ENCODE measurements at regions not wholly inside any gene's neighbourhood (a gene's known extent, or its start where the extent isn't known, plus 50 kb on each side); places are given as distances from the start of the nearest gene placed in this dataset.

GRCh38 chr4:106624671-106625070 is 256.1 kb upstream of the GIMD1 start:
- no peak for TF ChIP-seq FOXM1 (IDR thresholded peaks at IDR 0.05; ENCODE audit: borderline replicate concordance, low read depth)
- TF ChIP-seq, protein P1, sequence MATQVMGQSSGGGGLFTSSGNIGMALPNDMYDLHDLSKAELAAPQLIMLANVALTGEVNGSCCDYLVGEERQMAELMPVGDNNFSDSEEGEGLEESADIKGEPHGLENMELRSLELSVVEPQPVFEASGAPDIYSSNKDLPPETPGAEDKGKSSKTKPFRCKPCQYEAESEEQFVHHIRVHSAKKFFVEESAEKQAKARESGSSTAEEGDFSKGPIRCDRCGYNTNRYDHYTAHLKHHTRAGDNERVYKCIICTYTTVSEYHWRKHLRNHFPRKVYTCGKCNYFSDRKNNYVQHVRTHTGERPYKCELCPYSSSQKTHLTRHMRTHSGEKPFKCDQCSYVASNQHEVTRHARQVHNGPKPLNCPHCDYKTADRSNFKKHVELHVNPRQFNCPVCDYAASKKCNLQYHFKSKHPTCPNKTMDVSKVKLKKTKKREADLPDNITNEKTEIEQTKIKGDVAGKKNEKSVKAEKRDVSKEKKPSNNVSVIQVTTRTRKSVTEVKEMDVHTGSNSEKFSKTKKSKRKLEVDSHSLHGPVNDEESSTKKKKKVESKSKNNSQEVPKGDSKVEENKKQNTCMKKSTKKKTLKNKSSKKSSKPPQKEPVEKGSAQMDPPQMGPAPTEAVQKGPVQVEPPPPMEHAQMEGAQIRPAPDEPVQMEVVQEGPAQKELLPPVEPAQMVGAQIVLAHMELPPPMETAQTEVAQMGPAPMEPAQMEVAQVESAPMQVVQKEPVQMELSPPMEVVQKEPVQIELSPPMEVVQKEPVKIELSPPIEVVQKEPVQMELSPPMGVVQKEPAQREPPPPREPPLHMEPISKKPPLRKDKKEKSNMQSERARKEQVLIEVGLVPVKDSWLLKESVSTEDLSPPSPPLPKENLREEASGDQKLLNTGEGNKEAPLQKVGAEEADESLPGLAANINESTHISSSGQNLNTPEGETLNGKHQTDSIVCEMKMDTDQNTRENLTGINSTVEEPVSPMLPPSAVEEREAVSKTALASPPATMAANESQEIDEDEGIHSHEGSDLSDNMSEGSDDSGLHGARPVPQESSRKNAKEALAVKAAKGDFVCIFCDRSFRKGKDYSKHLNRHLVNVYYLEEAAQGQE (IDR thresholded peaks at IDR 0.05; ENCODE audit: low read depth), result no peak
- no peak for TF ChIP-seq TCF12 (IDR thresholded peaks at IDR 0.05; ENCODE audit: low read depth)
- no peak for TF ChIP-seq CREB1 (IDR thresholded peaks at IDR 0.05; ENCODE audit: low read depth)
- TF ChIP-seq NFIC (IDR thresholded peaks at IDR 0.05), result no peak
- no peak for TF ChIP-seq TAF1 (IDR thresholded peaks at IDR 0.05; ENCODE audit: low read depth)
- no peak for TF ChIP-seq ZBTB7A (IDR thresholded peaks at IDR 0.05; ENCODE audit: low read depth)
- TF ChIP-seq TEAD4 (IDR thresholded peaks at IDR 0.05), result no peak
- no peak for TF ChIP-seq YY1 (IDR thresholded peaks at IDR 0.05; ENCODE audit: low read depth)
- TF ChIP-seq RAD21 (IDR thresholded peaks at IDR 0.05; ENCODE audit: low read depth), result no peak
- no peak for TF ChIP-seq CEBPB (IDR thresholded peaks at IDR 0.05)
- TF ChIP-seq MAX (IDR thresholded peaks at IDR 0.05), result no peak
- no peak for TF ChIP-seq EGR1 (IDR thresholded peaks at IDR 0.05)
- no peak for TF ChIP-seq USF1 (IDR thresholded peaks at IDR 0.05)
- no peak for TF ChIP-seq EP300 (IDR thresholded peaks at IDR 0.05; ENCODE audit: borderline replicate concordance)

DNA sequence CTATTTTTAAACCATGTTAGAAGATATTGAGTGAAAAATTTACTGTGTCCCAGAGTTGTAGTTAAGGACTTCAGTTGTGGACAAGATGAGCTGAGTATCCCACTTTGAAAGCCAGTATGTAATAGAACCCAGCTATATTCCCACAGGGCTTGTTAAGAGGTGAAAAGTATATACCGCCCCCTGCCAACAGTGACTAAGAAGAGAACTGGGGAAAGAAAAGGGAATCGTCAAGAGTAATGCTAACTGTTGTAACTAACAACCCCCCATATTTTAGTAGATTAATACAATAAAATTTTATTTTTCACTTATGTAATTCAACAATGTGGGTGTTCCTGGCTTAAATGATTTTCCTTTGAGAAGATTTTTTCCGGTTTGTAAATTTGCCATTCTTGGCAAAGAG is 250.4 kb upstream of the GIMD1 start:
- TF ChIP-seq FOXM1 (IDR thresholded peaks at IDR 0.05; ENCODE audit: borderline replicate concordance, low read depth) (no peak), RAD21 (IDR thresholded peaks at IDR 0.05; ENCODE audit: low read depth) (peak; percentile 24; the same call in 1 of the 2 replicates)

DNA sequence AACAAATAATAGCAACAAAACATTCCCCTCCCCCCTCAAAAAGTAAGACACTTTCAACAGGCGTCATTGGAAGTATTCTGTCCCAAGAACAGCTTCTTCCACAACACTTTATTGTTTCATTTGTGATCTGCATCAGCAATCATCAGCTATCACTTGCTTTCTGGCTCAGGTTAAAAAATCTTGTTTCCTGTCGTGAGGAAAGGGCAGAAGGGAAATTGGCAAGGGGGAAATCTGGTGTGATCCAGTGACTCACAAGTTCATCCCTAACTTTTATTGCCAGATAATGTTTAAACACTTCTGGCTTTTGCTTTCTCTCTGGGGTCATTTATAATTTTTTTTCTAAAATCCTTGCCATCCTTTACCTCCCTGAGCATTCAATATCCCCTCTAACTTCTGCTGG is 247.4 kb upstream of the GIMD1 start:
- TF ChIP-seq FOXM1 (IDR thresholded peaks at IDR 0.05; ENCODE audit: borderline replicate concordance, low read depth), result no peak
- no peak for TF ChIP-seq USF1 (IDR thresholded peaks at IDR 0.05)
- TF ChIP-seq MAX (IDR thresholded peaks at IDR 0.05), result no peak
- TF ChIP-seq RAD21 (IDR thresholded peaks at IDR 0.05; ENCODE audit: low read depth), result no peak
- TF ChIP-seq TEAD4 (IDR thresholded peaks at IDR 0.05), result no peak

GRCh38 chr4:106615410-106615945 is 246.9 kb upstream of the GIMD1 start:
- TF ChIP-seq FOXM1 (IDR thresholded peaks at IDR 0.05; ENCODE audit: borderline replicate concordance, low read depth) (no peak), USF1 (IDR thresholded peaks at IDR 0.05) (no peak), ZBTB7A (IDR thresholded peaks at IDR 0.05; ENCODE audit: low read depth) (no peak), CREB1 (IDR thresholded peaks at IDR 0.05; ENCODE audit: low read depth) (no peak), CEBPB (IDR thresholded peaks at IDR 0.05) (no peak), TEAD4 (IDR thresholded peaks at IDR 0.05) (no peak), NFIC (IDR thresholded peaks at IDR 0.05) (no peak), EGR1 (IDR thresholded peaks at IDR 0.05) (no peak), YY1 (IDR thresholded peaks at IDR 0.05; ENCODE audit: low read depth) (no peak)

GRCh38 chr4:106614441-106614840 is 245.9 kb upstream of the GIMD1 start:
- TF ChIP-seq TEAD4 (IDR thresholded peaks at IDR 0.05) (no peak), TAF1 (IDR thresholded peaks at IDR 0.05; ENCODE audit: low read depth) (no peak), YY1 (IDR thresholded peaks at IDR 0.05; ENCODE audit: low read depth) (no peak), CEBPB (IDR thresholded peaks at IDR 0.05) (no peak), TCF12 (IDR thresholded peaks at IDR 0.05; ENCODE audit: low read depth) (no peak), CREB1 (IDR thresholded peaks at IDR 0.05; ENCODE audit: low read depth) (no peak), FOXM1 (IDR thresholded peaks at IDR 0.05; ENCODE audit: borderline replicate concordance, low read depth) (no peak), RAD21 (IDR thresholded peaks at IDR 0.05; ENCODE audit: low read depth) (no peak)
- TF ChIP-seq, protein P1 (IDR thresholded peaks at IDR 0.05; ENCODE audit: low read depth), result no peak

- no peak for TF ChIP-seq EP300 (IDR thresholded peaks at IDR 0.05; ENCODE audit: borderline replicate concordance)
- TF ChIP-seq TEAD4 (IDR thresholded peaks at IDR 0.05), result no peak
- TF ChIP-seq YY1 (IDR thresholded peaks at IDR 0.05; ENCODE audit: low read depth), result no peak
- TF ChIP-seq, protein P1 (IDR thresholded peaks at IDR 0.05; ENCODE audit: low read depth), result no peak
- TF ChIP-seq ZBTB7A (IDR thresholded peaks at IDR 0.05; ENCODE audit: low read depth), result no peak
- no peak for TF ChIP-seq EGR1 (IDR thresholded peaks at IDR 0.05)
- TF ChIP-seq TAF1 (IDR thresholded peaks at IDR 0.05; ENCODE audit: low read depth), result no peak
- no peak for TF ChIP-seq USF1 (IDR thresholded peaks at IDR 0.05)
Observed at GRCh38 chr4:106609917-106610316, 241.3 kb upstream of the GIMD1 start.

All from Ishikawa (cell line).